ENCODE measurements at regions not wholly inside any gene's neighbourhood (a gene's known extent, or its start where the extent isn't known, plus 50 kb on each side); places are given as distances from the start of the nearest gene placed in this dataset.

- H3K4me3 ChIP-seq (replicated peaks; ENCODE audit: low read depth, low read length) = no peak overlapping the region
- peak; percentile 55 for TF ChIP-seq CTCF (IDR thresholded peaks at IDR 0.05; ENCODE audit: low read depth, low read length, missing control alignments)
- DNase-seq (ENCODE audit: extremely low read depth, low read depth) = no peak
Measured at GRCh38 chr12:124379938-124380754, 85.3 kb downstream of the RFLNA start.

DNA sequence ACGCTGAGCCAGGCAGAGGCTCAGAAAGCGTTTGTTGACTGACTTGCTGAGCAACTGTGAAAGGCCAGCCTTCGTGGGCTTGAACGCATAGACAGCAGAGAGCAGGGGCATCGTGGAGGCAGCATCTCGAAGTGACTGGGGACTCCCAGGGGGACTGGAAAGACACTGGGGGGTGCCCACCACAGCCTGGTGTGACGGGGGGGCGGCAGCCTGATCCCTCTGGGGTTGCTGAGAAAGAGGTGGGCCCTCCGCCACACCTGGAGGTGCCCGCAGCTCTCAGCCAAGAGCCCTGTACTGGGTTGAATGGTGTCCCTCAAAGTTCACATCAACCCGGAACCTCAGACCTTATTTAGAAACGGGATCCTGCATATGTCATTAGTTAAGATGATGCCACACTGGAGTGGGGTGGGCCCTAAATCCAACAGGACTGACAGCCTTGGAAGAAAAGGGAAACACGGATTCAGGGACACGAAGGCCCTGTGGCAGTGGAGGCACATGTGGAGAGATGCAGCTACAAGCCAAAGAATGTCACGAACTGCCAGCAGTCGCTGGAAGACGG lies 84.6 kb downstream of the RFLNA start:
- no peak for DNase-seq (ENCODE audit: extremely low read depth, low read depth)
- no peak for TF ChIP-seq CTCF (IDR thresholded peaks at IDR 0.05; ENCODE audit: low read depth, low read length, missing control alignments)
- H3K4me3 ChIP-seq (replicated peaks; ENCODE audit: low read depth, low read length) = no peak overlapping the region

GRCh38 chr12:124378926-124379325 lies 84.0 kb downstream of the RFLNA start:
- TF ChIP-seq CTCF (IDR thresholded peaks at IDR 0.05; ENCODE audit: low read depth, low read length, missing control alignments) = no peak

GRCh38 chr12:124377981-124378509 lies 83.2 kb downstream of the RFLNA start:
- no peak for DNase-seq (ENCODE audit: extremely low read depth, low read depth)
- TF ChIP-seq CTCF (IDR thresholded peaks at IDR 0.05; ENCODE audit: low read depth, low read length, missing control alignments) = no peak
- H3K4me3 ChIP-seq (replicated peaks; ENCODE audit: low read depth, low read length) = no peak overlapping the region

More at GRCh38 chr12:124378926-124379325, 84.0 kb downstream of the RFLNA start:
- no peak for DNase-seq (ENCODE audit: extremely low read depth, low read depth)
- no peak overlapping the region for H3K4me3 ChIP-seq (replicated peaks; ENCODE audit: low read depth, low read length)

- DNase-seq (ENCODE audit: extremely low read depth, low read depth) = no peak
- H3K4me3 ChIP-seq (replicated peaks; ENCODE audit: low read depth, low read length) = no peak overlapping the region
- no peak for TF ChIP-seq CTCF (IDR thresholded peaks at IDR 0.05; ENCODE audit: low read depth, low read length, missing control alignments)
Measured at GRCh38 chr12:124376435-124376834, 81.5 kb downstream of the RFLNA start.

- no peak for TF ChIP-seq CTCF (IDR thresholded peaks at IDR 0.05; ENCODE audit: low read depth, low read length, missing control alignments)
Measured at GRCh38 chr12:124375789-124376175, 80.9 kb downstream of the RFLNA start.

More at GRCh38 chr12:124375789-124376175, 80.9 kb downstream of the RFLNA start:
- H3K4me3 ChIP-seq (replicated peaks; ENCODE audit: low read depth, low read length) = no peak overlapping the region
- no peak for DNase-seq (ENCODE audit: extremely low read depth, low read depth)
